ENCODE measurements at regions not wholly inside any gene's neighbourhood (a gene's known extent, or its start where the extent isn't known, plus 50 kb on each side); places are given as distances from the start of the nearest gene placed in this dataset.

GRCh38 chr18:4511166-4511565, 56.1 kb upstream of the DLGAP1 start:
- no peak for TF ChIP-seq CTCF (IDR thresholded peaks at IDR 0.05)
- TF ChIP-seq EP300 (IDR thresholded peaks at IDR 0.05): no peak
